Mucosa of descending colon (tissue), 3 donors: ENCODE measurements at regions not wholly inside any gene's neighbourhood (a gene's known extent, or its start where the extent isn't known, plus 50 kb on each side); places are given as distances from the start of the nearest gene placed in this dataset.

ENCODE experiments used
- ATAC-seq: fragments of 200-7000 bp; cut with Tn5 transposase; one replicate; pipeline ENCODE4 v1.9.1; 2020; ENCODE audit warnings: mild to moderate bottlenecking, moderate library complexity
- DNase-seq, 3 donors: peaks; one replicate each; pipeline ENCODE4 v3.0.0-alpha.2; 2020
- H3K36me3 ChIP-seq: fragments of 200-600 bp; one replicate; pipeline ENCODE4 v1.8.0; 2021; ENCODE audit warnings: low read depth, mild to moderate bottlenecking
- H3K4me1 ChIP-seq: fragments of 200-600 bp; one replicate; pipeline ENCODE4 v1.8.0; 2021; ENCODE audit warnings: low read depth, mild to moderate bottlenecking
- H3K4me3 ChIP-seq: fragments of 200-600 bp; one replicate; pipeline ENCODE4 v1.8.0; 2021; ENCODE audit warnings: mild to moderate bottlenecking
- H3K9me3 ChIP-seq: fragments of 200-600 bp; one replicate; pipeline ENCODE4 v1.8.0; 2021; ENCODE audit warnings: mild to moderate bottlenecking
- CTCF ChIP-seq: fragments of 200-600 bp; IDR thresholded peaks from one replicate; pipeline ENCODE4 v1.8.0; 2022; ENCODE audit warnings: antibody characterized with exemption, mild to moderate bottlenecking
- intact Hi-C, 2 donors: fragments of 100-400 bp; cut with DNase I in 1 of 2; cut with micrococcal nuclease in 1 of 2; formaldehyde crosslinking; loops; one replicate each; pipeline versions ENCODE4 v1.11.0 to v1.11.1; 2022; cut with DNase I, micrococcal nuclease
- donor health status: DM: no; HTN: no; CAD: no; lungs with moderate emphysema.
- donor health status: DM: no; HTN: no; CAD: no.
- donor health status: DM: no; HTN: yes; CAD: no.

DNA sequence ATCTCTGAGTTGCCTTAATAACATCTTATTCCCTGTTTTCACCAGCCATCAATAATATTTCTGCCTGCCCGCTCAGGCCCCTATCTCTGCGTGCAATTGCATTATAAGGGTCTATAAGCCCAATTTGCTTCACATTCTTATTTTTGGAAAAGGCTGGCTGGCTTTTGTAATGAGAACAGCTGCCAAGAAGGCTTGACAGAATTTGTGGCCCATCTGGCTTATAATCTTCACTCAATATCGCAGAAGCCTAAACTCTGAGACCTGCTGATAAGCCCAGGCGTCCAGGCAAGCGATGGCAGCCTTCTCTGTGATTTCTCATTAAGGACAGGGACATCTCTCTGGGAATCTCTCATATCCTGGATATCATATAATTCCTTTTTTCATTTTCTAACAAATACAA is 1618.6 kb upstream of the CELF4 start:
- no peaks in the 10 kb centered on the region for H3K9me3 ChIP-seq
- TF ChIP-seq CTCF, result no peak
- no peak for ATAC-seq
- H3K4me3 ChIP-seq, result no peak overlapping the region
- H3K4me1 ChIP-seq, result no peaks in the 10 kb centered on the region
- no peaks in the 10 kb centered on the region for H3K36me3 ChIP-seq
- intact Hi-C loops, result no loop called here
- DNase-seq, result no peak

DNA sequence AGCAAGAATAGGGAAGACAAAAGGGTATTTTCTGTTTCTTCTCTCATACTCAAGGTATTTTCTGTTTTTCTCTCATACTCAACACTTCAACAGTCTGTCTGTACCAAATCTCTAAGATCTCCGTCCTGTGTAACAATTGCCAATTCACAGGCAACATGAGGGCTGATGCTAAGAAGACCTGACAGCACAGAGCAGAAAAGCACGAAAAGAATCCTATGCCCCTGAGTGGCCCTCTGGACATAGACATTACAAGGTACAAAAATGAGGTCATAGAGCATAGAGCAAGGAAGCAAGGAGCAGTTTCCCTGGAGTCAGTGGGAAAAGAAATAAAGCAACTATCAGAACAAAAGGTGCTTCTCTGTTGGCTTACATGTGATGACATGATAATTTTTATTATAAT is 1612.6 kb upstream of the CELF4 start:
- TF ChIP-seq CTCF, result no peak
- no peaks in the 10 kb centered on the region for H3K9me3 ChIP-seq
- ATAC-seq (no peak), DNase-seq (no peak)
- intact Hi-C loops, result no loop called here
- H3K36me3 ChIP-seq, result no peaks in the 10 kb centered on the region
- no peak overlapping the region for H3K4me3 ChIP-seq
- no peaks in the 10 kb centered on the region for H3K4me1 ChIP-seq

GRCh38 chr18:39172695-39173421 is 1607.3 kb upstream of the CELF4 start:
- DNase-seq, result no peak
- Histone ChIP-seq H3K9me3 (no peaks in the 10 kb centered on the region), H3K4me3 (no peak overlapping the region), H3K4me1 (no peaks in the 10 kb centered on the region), H3K36me3 (no peaks in the 10 kb centered on the region)
- no peak for ATAC-seq
- intact Hi-C loops, result no loop called here
- TF ChIP-seq CTCF, result no peak

- TF ChIP-seq CTCF, result no peak
- intact Hi-C loops, result no loop called here
- no peaks in the 10 kb centered on the region for H3K4me1 ChIP-seq
- ATAC-seq (no peak), DNase-seq (no peak)
- H3K9me3 ChIP-seq, result no peaks in the 10 kb centered on the region
- no peak overlapping the region for H3K4me3 ChIP-seq
- H3K36me3 ChIP-seq, result no peaks in the 10 kb centered on the region
These were observed 1603.1 kb upstream of the CELF4 start for GRCh38 chr18:39168723-39169122.

GRCh38 chr18:39167990-39168389 is 1602.4 kb upstream of the CELF4 start:
- no peak for ATAC-seq
- TF ChIP-seq CTCF, result no peak
- DNase-seq, result no peak
- H3K9me3 ChIP-seq, result no peaks in the 10 kb centered on the region
- no peaks in the 10 kb centered on the region for H3K36me3 ChIP-seq
- intact Hi-C loops, result no loop called here
- H3K4me3 ChIP-seq, result no peak overlapping the region
- no peaks in the 10 kb centered on the region for H3K4me1 ChIP-seq

DNA sequence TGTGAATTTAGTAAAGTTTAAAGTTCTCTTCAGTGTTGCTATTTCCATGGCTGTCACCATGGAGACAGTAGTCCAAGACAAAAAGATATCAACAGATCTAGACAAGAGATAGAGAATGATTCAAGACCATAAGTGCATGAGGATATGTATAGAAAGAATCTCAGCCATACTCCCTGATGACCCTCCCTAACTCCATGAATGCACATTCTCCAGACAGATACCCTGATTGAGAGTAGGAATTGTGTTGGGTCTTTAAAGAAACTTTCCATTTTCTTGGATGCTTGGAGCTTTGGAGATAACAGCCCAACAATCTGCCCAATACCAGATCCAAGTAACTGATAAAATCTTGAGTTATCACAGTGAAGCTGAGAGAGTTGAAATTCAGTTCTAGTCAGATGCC is 1601.2 kb upstream of the CELF4 start:
- intact Hi-C loops, result no loop called here
- ATAC-seq, result no peak
- Histone ChIP-seq H3K4me1 (no peaks in the 10 kb centered on the region), H3K4me3 (no peak overlapping the region), H3K9me3 (no peaks in the 10 kb centered on the region), H3K36me3 (no peaks in the 10 kb centered on the region)
- DNase-seq, result no peak
- TF ChIP-seq CTCF, result no peak
